HG02938 (cell line): ENCODE measurements at regions not wholly inside any gene's neighbourhood (a gene's known extent, or its start where the extent isn't known, plus 50 kb on each side); places are given as distances from the start of the nearest gene placed in this dataset.
"Not testable (repeated sequence)": the region's sequence is repeated elsewhere in the genome, so short reads cannot be mapped to it uniquely, and the experiment has no call there.

ENCODE experiments used
- ATAC-seq: cut with Tn5 transposase; IDR thresholded peaks from one replicate; pipeline ENCODE4 v1.9.1; 2021; ENCODE audit warnings: mild to moderate bottlenecking, moderate library complexity; ENCODE audit not compliant: unreplicated experiment

DNA sequence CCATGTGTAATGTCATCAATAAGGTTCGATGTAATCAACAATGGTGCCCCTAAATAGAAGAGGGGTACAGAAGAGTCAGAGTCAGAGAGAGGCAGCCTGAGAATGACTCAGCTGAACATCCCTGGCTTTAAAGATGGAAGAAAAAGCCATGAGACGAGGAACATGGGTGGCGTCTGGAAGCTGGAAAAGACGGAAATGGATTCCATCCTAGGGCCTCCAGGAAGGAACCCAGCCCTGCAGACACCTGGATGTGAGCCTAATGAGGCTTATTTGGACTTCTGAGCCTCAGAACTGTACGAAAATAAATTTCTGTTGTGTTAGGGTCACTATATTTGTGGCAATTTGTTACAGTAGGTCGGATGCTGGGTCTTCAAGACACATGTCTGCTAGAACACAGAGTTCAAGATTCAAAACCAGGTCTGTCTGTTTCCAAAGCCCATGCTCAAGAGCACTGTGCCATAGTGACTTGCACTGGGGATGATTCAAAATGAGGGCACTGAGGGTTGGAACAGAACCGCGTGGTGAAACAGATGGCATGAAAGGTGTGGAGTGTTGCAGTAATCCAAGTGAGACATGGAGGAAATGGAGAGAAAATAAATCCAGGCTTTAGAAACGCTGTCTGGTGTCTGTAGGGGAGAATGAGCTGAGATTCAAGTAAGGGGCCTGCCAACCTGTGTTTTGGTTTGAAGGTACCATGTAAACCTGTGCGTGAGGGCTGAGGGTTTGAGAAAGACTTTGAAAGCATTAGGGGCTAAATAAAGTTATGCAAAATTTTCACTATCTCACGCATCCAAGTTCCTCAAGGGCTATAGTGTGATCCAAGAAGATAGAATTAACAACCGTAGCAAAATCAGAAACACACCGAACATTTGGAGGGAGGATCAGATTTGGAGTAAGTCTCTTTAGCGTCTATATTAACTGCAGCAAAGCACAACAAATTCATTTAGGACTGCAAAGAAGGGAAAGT, 849.1 kb upstream of the AUTS2 start:
- ATAC-seq: no peak

DNA sequence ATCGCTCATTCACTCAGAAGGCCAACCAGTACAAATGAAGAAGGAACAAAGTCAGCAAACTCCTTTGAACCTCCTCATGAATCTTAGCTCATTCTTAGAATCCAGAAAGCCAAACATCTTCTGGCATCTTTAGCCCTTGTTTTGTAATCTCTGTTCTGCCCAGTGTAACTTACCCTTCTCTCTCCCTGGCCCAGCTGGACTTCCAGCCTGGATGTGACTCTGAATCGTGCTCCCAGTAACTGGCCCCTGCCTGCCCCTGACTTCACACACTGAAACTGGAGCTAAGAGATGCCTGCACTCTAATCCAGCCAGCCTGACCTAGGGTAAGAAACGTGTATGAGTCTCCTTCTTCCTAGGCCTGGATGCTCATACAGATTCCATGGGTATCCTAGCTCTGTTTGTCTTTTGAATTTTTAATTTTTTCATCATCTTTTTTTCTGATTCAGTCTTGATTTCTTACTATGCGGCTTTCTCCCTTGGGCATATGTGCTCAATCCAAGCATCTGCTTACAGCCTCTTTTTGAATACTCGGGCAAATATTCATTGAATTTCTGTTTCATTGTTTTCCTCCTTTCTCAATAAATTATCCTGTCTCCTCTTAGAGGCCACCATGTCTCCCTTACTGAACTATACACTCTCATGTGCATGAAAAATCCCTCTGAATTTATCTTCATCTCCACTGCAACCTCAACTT, 845.6 kb upstream of the AUTS2 start:
- ATAC-seq: no peak

DNA sequence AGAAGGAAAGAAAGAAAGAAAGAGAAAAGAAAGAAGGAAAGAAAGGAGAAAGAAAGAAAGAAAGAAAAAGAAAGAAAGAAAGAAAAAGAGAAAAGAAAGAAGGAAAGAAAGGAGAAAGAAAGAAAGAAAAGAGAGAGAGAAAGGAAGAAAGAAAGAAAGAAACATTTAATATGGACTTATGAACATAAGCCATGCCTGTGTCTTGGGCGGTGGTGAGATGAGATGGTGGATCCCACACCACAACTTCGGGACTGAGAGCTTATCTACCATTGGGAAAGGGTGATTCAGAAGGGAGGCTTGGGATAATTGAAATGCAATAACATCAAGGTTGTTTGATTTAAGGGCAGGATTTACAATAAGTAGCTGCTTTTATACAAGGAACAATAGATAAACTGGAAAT, 843.9 kb upstream of the AUTS2 start:
- no peak for ATAC-seq

DNA sequence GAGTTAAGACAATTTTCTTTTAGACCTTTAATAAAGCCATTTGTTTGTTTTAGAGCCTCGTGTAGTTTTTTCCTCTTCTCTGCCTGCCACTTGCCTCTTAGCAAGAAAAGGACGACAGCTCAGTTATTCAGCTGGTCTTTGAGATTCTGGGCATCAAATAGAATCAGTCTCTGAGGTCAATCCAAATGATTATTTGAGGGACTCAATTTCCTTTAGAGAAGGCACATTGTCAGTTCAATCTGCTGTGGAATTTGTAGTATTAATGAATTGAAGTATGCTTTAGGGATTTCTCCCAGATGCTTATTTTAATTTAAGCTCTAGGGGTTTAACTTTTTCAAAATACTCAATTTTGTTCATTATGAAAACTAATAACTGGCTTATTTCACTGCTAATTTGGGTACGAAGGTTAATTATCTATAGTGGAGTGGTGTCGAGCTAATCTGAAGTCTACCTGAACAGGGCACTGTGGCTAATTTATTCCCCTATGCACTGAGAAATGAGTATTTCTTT, 841.2 kb upstream of the AUTS2 start:
- ATAC-seq: no peak

DNA sequence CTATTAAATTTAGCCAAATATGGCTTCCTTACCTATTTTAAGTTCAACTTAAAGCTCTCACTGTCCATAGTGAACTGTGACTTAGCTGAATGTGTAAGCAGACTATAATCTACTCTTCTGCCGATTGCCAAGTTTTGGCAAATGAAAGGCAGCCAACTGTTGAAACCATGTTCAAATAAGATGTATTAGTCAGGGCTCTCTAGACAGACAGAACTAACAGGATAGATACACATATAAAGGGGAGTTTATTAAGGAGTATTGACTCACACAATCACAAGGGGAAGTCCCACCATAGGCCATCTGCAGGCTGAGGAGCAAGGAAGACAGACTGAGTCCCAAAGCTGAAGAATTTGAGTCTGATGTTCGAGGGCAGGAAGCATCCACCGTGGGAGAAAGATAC, 837.7 kb upstream of the AUTS2 start:
- no peak for ATAC-seq

DNA sequence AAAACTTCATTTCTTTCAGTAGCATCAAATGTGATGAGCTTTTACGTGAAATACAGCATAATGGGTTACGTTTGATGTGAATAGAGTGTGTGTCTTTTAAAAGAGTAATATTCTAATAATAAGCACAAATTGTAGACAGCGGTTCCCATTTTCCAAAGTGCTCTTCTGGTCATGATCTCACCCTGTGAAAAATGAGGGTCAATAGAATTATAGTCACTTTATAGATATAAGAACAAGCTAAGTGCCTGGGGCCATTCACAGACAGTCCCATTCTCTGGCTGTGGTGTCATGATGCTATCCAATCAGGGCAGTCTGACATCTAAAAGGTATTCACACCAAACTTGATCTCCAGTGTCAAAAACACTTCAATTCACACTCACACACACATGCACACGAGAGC, 830.8 kb upstream of the AUTS2 start:
- ATAC-seq: no peak

DNA sequence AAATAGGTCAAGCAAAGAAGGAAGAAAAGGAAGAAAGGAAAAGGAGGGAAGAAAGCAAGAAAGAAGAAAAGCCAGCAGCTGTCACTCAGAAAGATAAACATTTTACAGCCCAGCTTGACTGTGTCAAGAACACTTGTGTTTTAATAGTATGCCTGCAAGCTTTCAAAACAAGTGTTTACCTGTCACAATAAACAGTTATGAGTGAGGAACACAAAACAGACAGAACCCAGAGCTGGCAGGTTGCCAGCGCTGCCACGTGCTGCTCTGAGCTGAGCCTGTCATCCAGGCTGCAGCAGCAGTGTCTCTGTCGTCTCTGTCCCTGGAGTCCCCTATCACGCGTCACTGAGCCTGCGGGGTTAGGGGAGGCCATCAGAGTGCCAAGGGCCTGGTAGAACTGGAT, 827.6 kb upstream of the AUTS2 start:
- no peak for ATAC-seq

DNA sequence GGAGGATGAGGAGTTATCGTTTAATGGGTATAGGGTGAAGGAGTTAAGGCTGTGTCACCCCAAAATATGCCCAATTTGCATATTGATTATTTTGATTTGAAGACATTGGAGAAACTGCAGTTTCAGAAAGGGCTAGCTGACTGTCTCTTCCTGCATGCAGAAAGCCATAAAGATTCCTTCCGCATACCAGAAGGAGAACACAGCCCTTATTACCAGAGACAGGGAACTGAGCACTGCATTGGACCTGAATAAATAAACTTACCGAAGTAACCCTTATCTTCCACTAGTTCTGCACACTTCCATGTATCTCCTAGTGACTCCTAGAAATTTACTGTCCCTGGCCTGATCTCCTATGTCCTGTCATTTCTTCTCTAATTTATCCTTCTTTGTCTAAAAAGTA, 821.9 kb upstream of the AUTS2 start:
- ATAC-seq: no peak

DNA sequence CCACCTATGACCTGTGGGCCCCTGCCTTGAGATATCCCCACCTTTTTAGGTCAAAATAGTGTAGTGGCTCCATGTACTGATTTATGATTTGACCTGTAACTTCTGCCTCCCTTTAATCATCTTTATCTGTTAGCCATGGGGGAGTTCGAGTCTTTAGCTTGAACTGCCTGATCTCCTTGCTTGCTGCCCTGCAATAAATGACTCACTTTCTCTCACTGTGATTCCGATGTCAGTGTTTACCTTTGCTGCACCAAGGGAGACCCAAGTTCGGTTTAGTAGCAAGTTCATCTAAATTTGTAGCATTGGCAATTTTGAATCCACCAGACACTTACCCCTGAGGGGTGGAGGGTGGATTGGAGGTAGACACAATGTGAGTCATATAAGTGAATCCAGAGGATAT, 814.6 kb upstream of the AUTS2 start:
- ATAC-seq: no peak

DNA sequence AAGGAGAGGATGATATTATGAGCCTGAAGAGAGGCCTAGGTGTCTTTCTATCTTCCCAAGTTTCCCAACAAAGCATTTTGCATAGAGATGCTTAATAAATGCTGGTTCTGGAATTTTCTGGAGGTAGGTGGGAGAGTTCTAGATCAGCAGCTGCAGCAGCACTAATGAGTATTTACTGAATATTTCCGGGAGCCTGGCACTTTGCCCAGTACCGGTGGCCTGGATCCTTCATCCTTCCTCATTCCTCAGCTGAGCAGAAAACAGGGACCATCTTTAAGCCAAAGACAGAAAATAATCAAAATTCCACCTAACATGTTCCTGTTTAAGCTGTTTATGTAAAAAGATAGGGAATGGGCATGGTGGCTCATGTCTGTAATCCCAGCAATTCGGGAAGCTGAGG, 813.2 kb upstream of the AUTS2 start:
- no peak for ATAC-seq

DNA sequence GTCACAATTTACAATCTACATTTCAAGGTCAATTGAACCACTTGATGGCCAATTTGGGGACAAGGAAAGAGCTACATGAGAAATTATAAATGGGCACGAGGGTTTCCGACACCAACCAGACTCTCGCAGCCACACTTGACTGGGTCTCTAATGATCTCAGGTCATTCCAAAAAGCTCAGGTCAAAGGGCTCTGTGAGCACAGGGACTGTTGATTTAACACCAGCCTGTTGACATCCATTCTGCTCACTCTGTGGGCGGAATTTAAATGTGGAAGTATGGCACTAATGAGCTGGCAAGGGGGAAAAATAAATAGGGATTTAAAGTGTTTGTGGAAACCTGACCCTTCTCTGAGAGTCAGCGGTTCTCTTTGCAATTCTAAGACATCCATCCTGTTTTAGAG, 810.7 kb upstream of the AUTS2 start:
- ATAC-seq: no peak

DNA sequence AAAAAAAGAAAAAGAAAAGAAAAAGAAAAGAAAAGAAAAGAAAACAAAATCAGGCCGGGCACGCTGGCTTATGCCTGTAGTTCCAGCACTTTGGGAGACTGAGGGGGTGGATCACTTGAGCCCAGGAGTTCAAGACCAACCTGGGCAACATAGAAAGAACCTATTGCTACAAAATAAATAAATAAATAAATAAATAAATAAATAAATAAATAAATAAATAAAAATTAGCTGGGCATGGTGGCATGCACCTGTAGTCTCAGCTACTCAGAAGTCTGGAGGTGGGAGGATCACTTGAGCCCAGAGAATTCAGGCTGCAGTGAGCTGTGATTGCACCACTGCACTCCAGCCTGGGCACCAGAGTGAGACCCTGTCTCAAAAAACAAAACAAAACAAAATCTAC, 809.7 kb upstream of the AUTS2 start:
- not testable (repeated sequence) for ATAC-seq

DNA sequence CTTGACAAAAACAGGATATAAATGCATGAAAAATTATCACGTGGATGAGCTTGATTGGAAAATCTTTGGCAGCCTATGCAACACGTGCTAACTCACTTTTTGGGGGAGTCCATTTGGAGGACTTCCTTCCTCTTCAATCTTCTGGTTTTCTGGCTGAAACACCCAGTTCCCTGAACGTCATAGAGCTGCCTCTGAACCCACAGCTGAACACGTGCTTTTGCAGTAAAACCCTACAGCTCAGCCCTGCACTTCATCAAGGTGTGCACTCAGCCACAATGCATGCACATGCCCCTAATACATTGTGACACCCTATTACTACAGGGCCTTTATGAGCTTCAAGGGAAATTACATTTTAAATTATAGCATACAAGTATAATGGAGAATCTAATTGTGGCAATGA, 808.7 kb upstream of the AUTS2 start:
- ATAC-seq: no peak

DNA sequence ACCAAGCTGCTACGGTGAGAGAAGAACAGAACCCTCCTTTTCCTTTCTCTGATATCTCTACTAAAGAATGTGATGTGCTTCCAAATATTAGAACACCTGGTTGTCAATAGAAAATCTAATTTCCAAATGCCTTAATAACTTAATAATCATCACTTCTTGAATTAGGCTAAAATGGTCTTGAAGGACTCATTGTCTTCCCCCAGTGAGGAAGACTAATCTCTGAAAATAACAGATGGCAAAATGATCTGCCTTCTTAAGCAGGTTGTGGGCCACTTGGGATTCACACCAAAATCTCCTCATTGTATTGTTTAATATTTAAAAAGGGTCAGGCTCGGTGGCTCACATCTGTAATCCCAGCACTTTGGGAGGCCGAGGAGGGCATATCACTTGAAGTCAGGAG, 805.9 kb upstream of the AUTS2 start:
- ATAC-seq: no peak

DNA sequence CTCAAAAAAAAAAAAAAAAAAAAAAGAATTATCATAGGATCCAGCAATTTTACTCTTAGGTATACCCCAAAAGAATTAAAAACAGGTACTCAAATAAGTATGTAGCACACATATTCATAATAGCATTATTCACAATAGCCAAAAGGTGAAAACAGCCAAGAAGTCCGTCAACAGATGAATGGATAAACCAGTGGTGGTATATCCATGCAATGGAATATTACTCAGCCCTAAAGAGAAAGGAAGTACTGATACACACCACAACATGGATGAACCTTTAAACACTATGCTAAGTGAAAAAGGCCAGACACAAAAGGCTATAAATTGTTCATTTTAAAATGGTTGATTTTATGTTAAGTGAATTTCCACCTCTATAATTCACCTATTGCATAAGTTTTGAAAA, 804.8 kb upstream of the AUTS2 start:
- ATAC-seq: no peak

DNA sequence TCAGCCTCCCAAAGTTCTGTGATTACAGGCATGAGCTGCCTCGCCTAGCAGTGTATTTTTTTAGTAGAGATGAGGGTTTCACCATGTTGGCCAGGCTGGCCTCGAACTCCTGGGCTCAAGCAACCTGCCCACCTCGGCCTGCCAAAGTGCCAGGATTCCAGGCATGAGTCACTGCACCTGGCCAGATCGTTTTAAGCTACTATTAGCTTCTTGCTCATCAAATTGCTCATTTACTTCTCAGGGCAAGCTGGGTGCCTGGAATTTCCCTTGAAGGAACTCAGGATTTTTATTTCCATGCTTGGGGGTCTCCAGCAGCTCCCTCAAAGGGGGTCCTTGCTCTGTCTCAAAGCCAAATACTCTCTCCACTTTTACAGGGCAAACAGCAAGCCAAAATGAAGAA, 798.0 kb upstream of the AUTS2 start:
- ATAC-seq: no peak

DNA sequence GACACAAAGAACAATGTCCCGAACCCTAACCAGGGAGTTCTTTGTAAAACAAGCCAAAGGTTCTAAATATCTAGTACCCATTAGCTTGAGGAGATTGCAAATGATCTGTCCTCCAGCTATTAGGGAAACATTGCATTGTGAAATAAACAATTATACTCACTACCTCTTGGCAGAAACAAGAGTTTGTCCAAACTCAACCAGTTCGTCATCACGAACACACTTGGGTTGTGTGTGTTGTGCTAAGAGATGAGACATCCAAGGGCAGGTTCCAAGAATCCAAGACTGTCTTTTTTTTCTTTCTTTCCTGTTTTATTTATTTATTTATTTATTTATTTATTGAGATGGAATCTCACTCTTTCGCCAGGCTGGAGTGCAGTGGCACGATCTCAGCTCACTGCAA, 793.1 kb upstream of the AUTS2 start:
- ATAC-seq: no peak

DNA sequence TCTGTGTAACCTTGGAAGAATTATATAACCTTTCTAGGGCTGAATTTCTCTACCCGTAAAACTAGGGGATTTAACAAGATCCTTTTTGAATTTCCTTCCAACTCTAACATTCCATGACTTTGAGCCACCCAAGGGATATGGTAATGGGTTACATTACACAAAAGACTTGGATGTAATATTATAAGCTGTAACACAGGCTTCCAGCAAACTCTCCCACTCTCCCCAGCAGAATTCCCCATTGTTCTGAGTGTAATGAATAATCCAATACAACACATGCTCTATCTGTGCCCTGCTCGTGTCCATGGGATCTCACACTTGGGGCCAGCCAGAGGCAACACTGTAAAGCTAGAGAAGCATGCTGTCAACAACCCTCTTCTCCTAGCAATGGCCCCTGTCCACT, 790.6 kb upstream of the AUTS2 start:
- no peak for ATAC-seq

DNA sequence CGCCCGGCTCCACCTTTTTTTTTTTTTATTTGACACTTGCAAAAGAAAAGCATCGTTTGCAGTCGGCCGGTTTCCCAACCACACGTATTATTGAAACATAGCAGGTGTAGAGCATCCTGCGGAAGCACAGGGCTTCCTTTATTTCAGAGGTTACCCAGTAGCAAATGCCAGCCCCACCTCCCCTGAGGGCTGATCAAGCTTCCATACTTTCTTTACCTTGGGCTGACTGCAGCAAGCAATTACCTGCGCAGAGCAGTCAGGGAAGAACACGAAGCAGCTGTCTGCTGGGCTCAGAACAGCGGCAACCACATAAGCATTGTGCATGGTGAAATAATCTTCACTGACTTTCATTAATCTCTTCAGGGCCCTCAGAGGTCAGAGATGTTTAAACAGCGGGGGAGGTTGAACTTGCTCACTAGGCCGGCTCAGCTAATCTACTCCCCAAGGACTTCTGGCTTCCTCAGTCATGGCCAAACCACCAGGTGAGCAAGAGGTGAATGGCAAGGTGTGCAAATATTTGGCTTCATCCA, 784.7 kb upstream of the AUTS2 start:
- no peak for ATAC-seq

DNA sequence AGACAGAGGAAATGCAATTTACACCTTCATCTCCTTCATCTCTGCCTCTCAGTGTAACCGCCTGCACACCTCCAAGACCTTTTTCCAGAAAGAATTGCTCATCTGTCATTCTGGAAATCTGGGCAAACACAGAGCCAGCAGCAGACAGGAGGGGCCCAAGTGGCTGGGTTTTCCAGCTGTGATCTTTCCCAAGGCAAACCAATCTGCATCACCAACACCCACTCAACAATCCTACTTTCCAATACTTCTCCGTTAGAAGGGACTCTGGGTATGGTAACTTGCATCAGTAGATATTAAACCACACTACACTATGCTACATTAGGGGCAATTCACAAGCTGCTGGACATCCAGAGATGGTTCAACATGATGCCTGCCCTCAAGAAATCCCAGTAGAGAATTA, 781.8 kb upstream of the AUTS2 start:
- ATAC-seq: no peak

DNA sequence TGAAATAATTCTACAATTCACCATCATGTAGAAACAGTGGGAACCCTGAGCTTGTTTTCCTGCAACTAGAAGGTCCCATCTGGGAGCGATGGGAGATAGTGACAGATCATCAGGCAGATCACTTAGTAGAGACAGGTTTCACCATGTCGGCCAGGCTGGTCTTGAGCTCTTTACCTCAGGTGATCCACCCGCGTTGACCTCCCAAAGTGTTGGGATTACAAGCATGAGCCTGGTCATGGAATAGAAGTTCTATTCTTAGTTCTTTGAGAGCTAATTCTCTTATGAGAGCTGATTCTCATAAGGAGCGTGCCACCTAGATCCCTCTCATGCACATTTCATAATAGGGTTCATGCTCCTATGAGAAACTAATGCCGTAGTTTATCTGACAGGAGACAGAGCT, 778.0 kb upstream of the AUTS2 start:
- ATAC-seq: no peak

DNA sequence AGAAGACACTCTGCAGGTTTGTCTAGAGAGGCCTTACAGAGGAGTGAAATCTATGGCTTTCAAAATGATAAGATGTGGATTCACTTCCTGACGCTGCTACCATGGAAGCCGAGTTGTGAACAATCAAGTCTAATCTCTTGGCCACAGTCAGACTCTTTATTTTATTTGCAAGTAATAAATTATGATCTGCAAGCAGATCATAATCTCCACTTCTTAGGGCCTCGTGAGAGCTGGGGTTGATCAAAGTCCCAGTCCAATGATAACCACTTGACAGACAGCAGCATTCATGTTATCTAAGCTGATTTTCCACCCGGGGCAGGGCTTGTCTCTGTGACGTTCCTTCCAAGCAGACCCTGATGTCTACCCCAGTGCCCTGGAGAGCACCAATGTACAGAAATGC, 776.4 kb upstream of the AUTS2 start:
- ATAC-seq: no peak
